A549 (cell line): ENCODE measurements at regions not wholly inside any gene's neighbourhood (a gene's known extent, or its start where the extent isn't known, plus 50 kb on each side); places are given as distances from the start of the nearest gene placed in this dataset.

Experiments used
- BCL3 ChIP-seq: fragments of >200 bp; sonication (Bioruptor Twin); formaldehyde crosslinking; IDR thresholded peaks from 3 replicates; pipeline ENCODE4 v1.6.1; 2016
- BHLHE40 ChIP-seq: IDR thresholded peaks from 2 replicates; pipeline ENCODE4 v1.6.1; 2012; ENCODE audit warnings: low read depth, low read length, inconsistent platforms
- CHD4 ChIP-seq: fragments of 200-600 bp; sonication (generic); IDR thresholded peaks from 2 replicates; pipeline ENCODE4 v1.6.1; 2016; ENCODE audit warnings: antibody characterized with exemption, mild to moderate bottlenecking, borderline replicate concordance
- JUN ChIP-seq, 2 experiments: fragments of >200 bp; sonication (Bioruptor Twin); formaldehyde crosslinking; IDR thresholded peaks; 2 replicates in 1 of 2; 3 replicates in 1 of 2; pipeline ENCODE4 v1.6.1; 2016 to 2017
- MYC ChIP-seq: IDR thresholded peaks from 2 replicates; pipeline ENCODE4 v1.6.1; 2012; ENCODE audit warnings: mild to moderate bottlenecking, inconsistent platforms, low read length, improper control_type of control experiment, borderline replicate concordance
- POLR2AphosphoS2 ChIP-seq: conservative IDR thresholded peaks from 2 replicates; pipeline ENCODE4 v1.6.1; 2012; ENCODE audit warnings: low read length, improper control_type of control experiment, inconsistent platforms
- SMC3 ChIP-seq: fragments of >200 bp; sonication (Bioruptor Twin); formaldehyde crosslinking; IDR thresholded peaks from 3 replicates; pipeline ENCODE4 v1.6.1; 2018; ENCODE audit warnings: inconsistent platforms
- ZSCAN20 ChIP-seq: fragments of 250-450 bp; sonication (Bioruptor Pico); IDR thresholded peaks from 2 replicates; pipeline ENCODE4 v1.8.0; 2022; ENCODE audit warnings: mild to moderate bottlenecking, moderate library complexity
- TF ChIP-seq, protein P1 (sequence below): fragments of 150-350 bp; IDR thresholded peaks from 2 replicates; pipeline ENCODE4 v1.6.1; 2014; ENCODE audit warnings: low read depth, mild to moderate bottlenecking, low read length
- TF ChIP-seq, protein P2 (sequence below): fragments of >200 bp; sonication (Bioruptor Twin); formaldehyde crosslinking; IDR thresholded peaks from 3 replicates; pipeline ENCODE4 v1.5.1; 2016

- TF ChIP-seq, protein P1, sequence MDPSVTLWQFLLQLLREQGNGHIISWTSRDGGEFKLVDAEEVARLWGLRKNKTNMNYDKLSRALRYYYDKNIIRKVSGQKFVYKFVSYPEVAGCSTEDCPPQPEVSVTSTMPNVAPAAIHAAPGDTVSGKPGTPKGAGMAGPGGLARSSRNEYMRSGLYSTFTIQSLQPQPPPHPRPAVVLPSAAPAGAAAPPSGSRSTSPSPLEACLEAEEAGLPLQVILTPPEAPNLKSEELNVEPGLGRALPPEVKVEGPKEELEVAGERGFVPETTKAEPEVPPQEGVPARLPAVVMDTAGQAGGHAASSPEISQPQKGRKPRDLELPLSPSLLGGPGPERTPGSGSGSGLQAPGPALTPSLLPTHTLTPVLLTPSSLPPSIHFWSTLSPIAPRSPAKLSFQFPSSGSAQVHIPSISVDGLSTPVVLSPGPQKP: no peak
- TF ChIP-seq CHD4 (no peak), BCL3 (no peak), SMC3 (no peak), MYC (no peak), ZSCAN20 (CRISPR knock-in tag) (no peak), BHLHE40 (no peak), JUN (IDR thresholded peaks at IDR 0.05) (no peak), POLR2AphosphoS2 (no peak)
- TF ChIP-seq, protein P2, sequence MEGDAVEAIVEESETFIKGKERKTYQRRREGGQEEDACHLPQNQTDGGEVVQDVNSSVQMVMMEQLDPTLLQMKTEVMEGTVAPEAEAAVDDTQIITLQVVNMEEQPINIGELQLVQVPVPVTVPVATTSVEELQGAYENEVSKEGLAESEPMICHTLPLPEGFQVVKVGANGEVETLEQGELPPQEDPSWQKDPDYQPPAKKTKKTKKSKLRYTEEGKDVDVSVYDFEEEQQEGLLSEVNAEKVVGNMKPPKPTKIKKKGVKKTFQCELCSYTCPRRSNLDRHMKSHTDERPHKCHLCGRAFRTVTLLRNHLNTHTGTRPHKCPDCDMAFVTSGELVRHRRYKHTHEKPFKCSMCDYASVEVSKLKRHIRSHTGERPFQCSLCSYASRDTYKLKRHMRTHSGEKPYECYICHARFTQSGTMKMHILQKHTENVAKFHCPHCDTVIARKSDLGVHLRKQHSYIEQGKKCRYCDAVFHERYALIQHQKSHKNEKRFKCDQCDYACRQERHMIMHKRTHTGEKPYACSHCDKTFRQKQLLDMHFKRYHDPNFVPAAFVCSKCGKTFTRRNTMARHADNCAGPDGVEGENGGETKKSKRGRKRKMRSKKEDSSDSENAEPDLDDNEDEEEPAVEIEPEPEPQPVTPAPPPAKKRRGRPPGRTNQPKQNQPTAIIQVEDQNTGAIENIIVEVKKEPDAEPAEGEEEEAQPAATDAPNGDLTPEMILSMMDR: no peak
Observed at GRCh38 chr6:144723431-144723830, 438.3 kb downstream of the UTRN start.
